ENCODE measurements at regions not wholly inside any gene's neighbourhood (a gene's known extent, or its start where the extent isn't known, plus 50 kb on each side); places are given as distances from the start of the nearest gene placed in this dataset.

DNA sequence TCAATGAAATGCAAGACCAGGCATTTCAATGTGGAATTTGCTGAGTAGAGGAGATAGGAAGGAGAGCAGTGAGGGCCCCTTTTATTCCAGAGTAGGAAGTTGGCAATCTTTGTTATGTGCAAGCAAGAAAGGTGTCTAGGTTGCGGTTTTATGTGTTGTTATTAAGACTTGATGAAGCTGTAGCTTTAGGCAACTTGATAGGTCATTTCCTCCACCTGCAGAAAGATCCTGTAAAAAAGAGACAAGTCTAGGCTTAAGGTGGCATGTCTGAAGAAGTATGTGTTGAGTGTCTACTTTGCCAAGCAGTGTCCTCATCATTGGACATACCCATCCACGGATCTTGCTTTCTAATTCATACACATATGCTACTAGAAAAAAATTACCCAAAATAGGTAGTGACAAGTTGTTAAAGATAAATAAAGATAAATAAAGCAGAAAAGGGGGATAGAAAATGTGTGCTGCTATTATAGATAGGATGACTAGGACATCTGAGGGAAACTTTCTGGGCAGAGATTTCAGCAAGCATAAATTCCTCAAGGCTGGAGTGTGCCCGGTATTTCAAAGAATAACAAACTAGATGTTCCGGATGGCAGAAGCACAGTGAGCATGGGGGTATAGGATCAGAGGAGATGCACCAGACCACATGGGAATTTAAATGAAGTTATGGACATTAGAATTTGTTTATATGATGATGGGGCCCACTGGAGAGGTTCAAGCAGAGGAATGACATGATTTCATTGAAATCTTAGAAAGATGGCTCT is 335.0 kb downstream of the TGFB2 start:
- H3K4me3 Mint-ChIP-seq: no peak overlapping the region
- H3K9me3 Mint-ChIP-seq: peaks cover 6% of the 10 kb centered on the region
- DNase-seq (ENCODE audit: low spot score in 2 of 2): no peak
- no peaks in the 10 kb centered on the region for H3K36me3 Mint-ChIP-seq (ENCODE audit: insufficient read depth)
- H3K27ac Mint-ChIP-seq (ENCODE audit: low read depth): no peak overlapping the region
- no peak for ATAC-seq (replicated peaks; ENCODE audit: extremely low read depth, poor library complexity, severe bottlenecking)
- no peaks in the 10 kb centered on the region for H3K27me3 Mint-ChIP-seq
- no peaks in the 10 kb centered on the region for H3K4me1 Mint-ChIP-seq

DNA sequence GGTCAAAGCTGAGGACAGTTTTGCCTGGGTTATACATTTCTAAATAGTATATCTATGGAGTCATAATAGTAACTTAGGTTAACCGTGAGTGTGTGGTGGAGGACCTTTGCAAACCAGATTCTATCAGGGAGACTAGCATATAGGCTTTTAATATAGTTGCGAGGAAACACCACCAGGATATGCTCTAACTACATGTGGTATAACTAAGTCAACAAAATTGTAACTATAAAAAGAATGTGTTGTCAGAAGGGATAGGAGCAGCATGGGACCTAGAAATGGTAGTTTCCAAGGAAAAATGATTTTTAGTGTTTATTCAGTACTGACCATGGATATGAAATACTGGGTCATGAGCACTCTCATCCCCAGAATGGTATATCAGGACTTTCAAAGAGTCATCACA is 338.1 kb downstream of the TGFB2 start:
- no peaks in the 10 kb centered on the region for H3K4me1 Mint-ChIP-seq
- no peaks in the 10 kb centered on the region for H3K27me3 Mint-ChIP-seq
- H3K4me3 Mint-ChIP-seq: no peak overlapping the region
- ATAC-seq (replicated peaks; ENCODE audit: extremely low read depth, poor library complexity, severe bottlenecking) (no peak), DNase-seq (ENCODE audit: low spot score in 2 of 2) (no peak)
- no peaks in the 10 kb centered on the region for H3K36me3 Mint-ChIP-seq (ENCODE audit: insufficient read depth)
- H3K27ac Mint-ChIP-seq (ENCODE audit: low read depth): no peak overlapping the region
- peaks cover 6% of the 10 kb centered on the region for H3K9me3 Mint-ChIP-seq

GRCh38 chr1:218686258-218686657 is 341.1 kb downstream of the TGFB2 start:
- Mint-ChIP-seq H3K27ac (ENCODE audit: low read depth) (no peak overlapping the region), H3K36me3 (ENCODE audit: insufficient read depth) (no peaks in the 10 kb centered on the region), H3K4me1 (no peaks in the 10 kb centered on the region), H3K27me3 (no peaks in the 10 kb centered on the region), H3K4me3 (no peak overlapping the region), H3K9me3 (no peaks in the 10 kb centered on the region)
- DNase-seq (ENCODE audit: low spot score in 2 of 2) (no peak), ATAC-seq (replicated peaks; ENCODE audit: extremely low read depth, poor library complexity, severe bottlenecking) (no peak)

DNA sequence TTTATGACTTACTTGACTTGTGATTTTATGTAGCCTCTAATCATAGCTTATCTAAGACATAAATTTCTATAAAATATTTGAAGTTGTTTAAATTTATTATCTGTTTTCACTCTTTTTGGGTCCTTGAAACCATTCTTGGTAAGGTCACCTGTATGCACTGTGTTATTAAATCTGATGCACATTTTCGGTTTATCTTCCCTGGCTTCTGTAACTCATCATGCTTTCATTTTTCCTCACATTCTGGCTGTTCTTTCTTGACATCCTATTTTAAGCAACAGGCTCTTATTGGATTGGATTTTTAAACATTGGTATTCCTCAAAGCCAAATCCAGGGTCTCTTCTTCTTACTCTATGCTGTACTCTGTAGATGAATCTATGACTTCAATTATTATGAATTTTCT is 341.6 kb downstream of the TGFB2 start:
- Mint-ChIP-seq H3K36me3 (ENCODE audit: insufficient read depth) (no peaks in the 10 kb centered on the region), H3K9me3 (no peaks in the 10 kb centered on the region), H3K4me3 (no peak overlapping the region), H3K27me3 (no peaks in the 10 kb centered on the region), H3K4me1 (no peaks in the 10 kb centered on the region), H3K27ac (ENCODE audit: low read depth) (no peak overlapping the region)
- DNase-seq (ENCODE audit: low spot score in 2 of 2) (no peak), ATAC-seq (replicated peaks; ENCODE audit: extremely low read depth, poor library complexity, severe bottlenecking) (no peak)

- DNase-seq (ENCODE audit: low spot score in 2 of 2) (no peak), ATAC-seq (replicated peaks; ENCODE audit: extremely low read depth, poor library complexity, severe bottlenecking) (no peak)
- Mint-ChIP-seq H3K27me3 (no peaks in the 10 kb centered on the region), H3K4me3 (no peak overlapping the region), H3K27ac (ENCODE audit: low read depth) (no peak overlapping the region), H3K9me3 (no peaks in the 10 kb centered on the region), H3K4me1 (no peaks in the 10 kb centered on the region), H3K36me3 (ENCODE audit: insufficient read depth) (no peaks in the 10 kb centered on the region)
Observed at GRCh38 chr1:218692808-218693207, 347.7 kb downstream of the TGFB2 start.

DNA sequence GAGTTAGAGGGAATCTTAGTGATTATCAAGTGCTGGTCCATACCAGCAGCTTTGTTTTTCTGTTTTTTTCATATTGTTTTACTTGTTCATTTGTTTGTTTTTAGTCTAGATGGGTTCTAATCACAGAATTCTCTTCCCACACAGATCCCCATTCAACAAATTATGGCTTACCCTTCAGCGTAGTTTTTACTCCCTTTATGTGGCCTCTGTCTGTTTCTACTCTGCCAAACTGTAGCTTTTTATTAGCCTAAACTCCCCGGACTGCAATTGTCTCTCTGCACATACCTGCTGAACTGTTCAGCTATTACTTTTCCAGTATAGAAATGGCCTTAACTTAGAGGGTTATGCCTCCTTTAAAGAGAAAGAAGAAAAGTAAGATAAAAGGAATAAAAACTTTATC is 348.5 kb downstream of the TGFB2 start:
- Mint-ChIP-seq H3K9me3 (no peaks in the 10 kb centered on the region), H3K27me3 (no peaks in the 10 kb centered on the region), H3K4me3 (no peak overlapping the region), H3K36me3 (ENCODE audit: insufficient read depth) (no peaks in the 10 kb centered on the region), H3K4me1 (no peaks in the 10 kb centered on the region), H3K27ac (ENCODE audit: low read depth) (no peak overlapping the region)
- ATAC-seq (replicated peaks; ENCODE audit: extremely low read depth, poor library complexity, severe bottlenecking) (no peak), DNase-seq (ENCODE audit: low spot score in 2 of 2) (no peak)

DNA sequence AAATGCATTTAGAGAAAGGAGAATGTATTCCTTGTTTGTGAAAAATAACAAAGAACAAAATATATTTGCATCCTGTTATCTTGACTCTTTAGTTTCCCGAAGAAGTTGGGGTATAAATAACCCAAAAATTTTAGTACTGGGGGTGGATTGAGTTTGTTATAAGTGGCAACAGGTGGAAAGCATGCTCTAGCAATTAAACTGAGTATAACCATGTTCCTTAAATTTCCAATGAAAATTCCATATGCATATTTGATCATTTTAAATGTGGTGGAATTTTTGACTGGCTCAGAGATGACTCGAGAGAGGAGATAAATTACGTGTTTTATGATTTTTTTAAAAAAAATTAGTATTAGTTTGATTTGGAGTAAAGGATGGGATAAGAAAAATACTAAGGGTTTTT is 348.9 kb downstream of the TGFB2 start:
- Mint-ChIP-seq H3K27ac (ENCODE audit: low read depth) (no peak overlapping the region), H3K9me3 (no peaks in the 10 kb centered on the region), H3K4me3 (no peak overlapping the region), H3K36me3 (ENCODE audit: insufficient read depth) (no peaks in the 10 kb centered on the region), H3K4me1 (no peaks in the 10 kb centered on the region), H3K27me3 (no peaks in the 10 kb centered on the region)
- no peak for ATAC-seq (replicated peaks; ENCODE audit: extremely low read depth, poor library complexity, severe bottlenecking)
- DNase-seq (ENCODE audit: low spot score in 2 of 2): no peak

GRCh38 chr1:218694636-218695035 is 349.5 kb downstream of the TGFB2 start:
- DNase-seq (ENCODE audit: low spot score in 2 of 2): no peak
- no peak overlapping the region for H3K27ac Mint-ChIP-seq (ENCODE audit: low read depth)
- ATAC-seq (replicated peaks; ENCODE audit: extremely low read depth, poor library complexity, severe bottlenecking): no peak
- no peaks in the 10 kb centered on the region for H3K9me3 Mint-ChIP-seq
- no peaks in the 10 kb centered on the region for H3K27me3 Mint-ChIP-seq
- no peaks in the 10 kb centered on the region for H3K4me1 Mint-ChIP-seq
- no peaks in the 10 kb centered on the region for H3K36me3 Mint-ChIP-seq (ENCODE audit: insufficient read depth)
- no peak overlapping the region for H3K4me3 Mint-ChIP-seq

GRCh38 chr1:218695525-218695924 is 350.4 kb downstream of the TGFB2 start:
- Mint-ChIP-seq H3K9me3 (peaks cover 4% of the 10 kb centered on the region), H3K4me1 (no peaks in the 10 kb centered on the region), H3K4me3 (no peak overlapping the region), H3K27ac (ENCODE audit: low read depth) (no peak overlapping the region), H3K27me3 (no peaks in the 10 kb centered on the region), H3K36me3 (ENCODE audit: insufficient read depth) (no peaks in the 10 kb centered on the region)
- ATAC-seq (replicated peaks; ENCODE audit: extremely low read depth, poor library complexity, severe bottlenecking) (no peak), DNase-seq (ENCODE audit: low spot score in 2 of 2) (no peak)

DNA sequence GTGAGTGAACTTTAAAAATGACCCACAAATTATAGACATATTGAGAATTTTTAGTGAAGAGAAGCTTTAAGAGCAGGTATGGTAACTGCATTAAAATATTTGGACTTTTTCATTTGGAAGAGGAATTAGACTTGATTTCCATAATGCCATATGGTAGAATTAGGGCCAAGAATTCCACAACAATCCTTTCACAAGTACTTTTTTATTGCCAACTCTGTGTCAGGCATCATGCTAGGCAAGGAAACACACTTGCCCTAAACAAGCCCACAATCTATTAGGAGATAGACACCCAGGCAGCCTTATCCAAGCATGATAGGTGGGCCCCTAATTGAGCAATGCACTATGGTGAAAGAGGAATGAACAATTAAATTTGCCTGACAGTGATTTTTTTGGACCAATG is 353.0 kb downstream of the TGFB2 start:
- DNase-seq (ENCODE audit: low spot score in 2 of 2) (no peak), ATAC-seq (replicated peaks; ENCODE audit: extremely low read depth, poor library complexity, severe bottlenecking) (no peak)
- Mint-ChIP-seq H3K27ac (ENCODE audit: low read depth) (no peak overlapping the region), H3K36me3 (ENCODE audit: insufficient read depth) (no peaks in the 10 kb centered on the region), H3K4me1 (no peaks in the 10 kb centered on the region), H3K9me3 (peaks cover 16% of the 10 kb centered on the region), H3K27me3 (no peaks in the 10 kb centered on the region), H3K4me3 (no peak overlapping the region)

- DNase-seq (ENCODE audit: low spot score in 2 of 2): no peak
- no peak overlapping the region for H3K4me3 Mint-ChIP-seq
- H3K9me3 Mint-ChIP-seq: peaks cover 16% of the 10 kb centered on the region
- H3K36me3 Mint-ChIP-seq (ENCODE audit: insufficient read depth): no peaks in the 10 kb centered on the region
- ATAC-seq (replicated peaks; ENCODE audit: extremely low read depth, poor library complexity, severe bottlenecking): no peak
- H3K27me3 Mint-ChIP-seq: no peaks in the 10 kb centered on the region
- H3K4me1 Mint-ChIP-seq: no peaks in the 10 kb centered on the region
- H3K27ac Mint-ChIP-seq (ENCODE audit: low read depth): no peak overlapping the region
Observed at GRCh38 chr1:218699421-218699820, 354.3 kb downstream of the TGFB2 start.

GRCh38 chr1:218699865-218700264 is 354.7 kb downstream of the TGFB2 start:
- Mint-ChIP-seq H3K27me3 (no peaks in the 10 kb centered on the region), H3K4me3 (no peak overlapping the region), H3K27ac (ENCODE audit: low read depth) (no peak overlapping the region), H3K4me1 (no peaks in the 10 kb centered on the region), H3K36me3 (ENCODE audit: insufficient read depth) (no peaks in the 10 kb centered on the region), H3K9me3 (peaks cover 16% of the 10 kb centered on the region)
- no peak for DNase-seq (ENCODE audit: low spot score in 2 of 2)
- ATAC-seq (replicated peaks; ENCODE audit: extremely low read depth, poor library complexity, severe bottlenecking): no peak

DNA sequence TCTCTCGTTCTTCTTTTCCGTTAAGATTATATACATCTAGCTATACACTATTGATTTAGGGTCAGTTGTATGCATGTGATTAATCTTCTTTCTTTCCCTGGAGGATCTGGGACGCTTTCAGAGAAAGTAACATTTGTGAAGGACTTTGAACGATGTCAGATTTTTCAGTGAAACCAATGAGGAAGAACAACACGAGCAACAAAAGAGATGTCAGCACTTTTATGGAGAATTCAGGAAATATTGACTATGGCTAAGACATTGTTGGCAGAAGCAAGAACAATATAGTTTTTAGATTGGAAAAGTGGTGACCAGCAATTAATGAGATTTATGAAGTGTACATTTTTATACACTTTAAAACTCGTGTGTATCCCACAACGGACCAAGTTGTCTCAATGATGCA is 355.5 kb downstream of the TGFB2 start:
- H3K27ac Mint-ChIP-seq (ENCODE audit: low read depth): no peak overlapping the region
- no peaks in the 10 kb centered on the region for H3K27me3 Mint-ChIP-seq
- ATAC-seq (replicated peaks; ENCODE audit: extremely low read depth, poor library complexity, severe bottlenecking): no peak
- DNase-seq (ENCODE audit: low spot score in 2 of 2): no peak
- no peaks in the 10 kb centered on the region for H3K4me1 Mint-ChIP-seq
- H3K36me3 Mint-ChIP-seq (ENCODE audit: insufficient read depth): no peaks in the 10 kb centered on the region
- H3K9me3 Mint-ChIP-seq: peaks cover 16% of the 10 kb centered on the region
- no peak overlapping the region for H3K4me3 Mint-ChIP-seq
